HepG2 (cell line): ENCODE measurements at regions not wholly inside any gene's neighbourhood (a gene's known extent, or its start where the extent isn't known, plus 50 kb on each side); places are given as distances from the start of the nearest gene placed in this dataset.

ENCODE experiments used
- ATAC-seq: fragments of 200-7000 bp; cut with Tn5 transposase; 3 replicates; pipeline ENCODE4 v1.9.1; 2020; ENCODE audit warnings: mild to moderate bottlenecking, moderate library complexity
- BruUV-seq: library from RNA; stranded (reverse); fragments of 400-500 nt; replicated peaks from 2 replicates; lab custom pipeline; 2021; lab: Mats Ljungman, UMichigan
- CTCF ChIA-PET: fragments of 300-600 bp; formaldehyde crosslinking; extraction: SDS; loops from one replicate; lab custom pipeline; 2021; ENCODE audit warnings: low total read pairs, inconsistent platforms, low intra/inter-chr PET ratio; lab: Yijun Ruan, JAX
- POLR2A ChIA-PET: fragments of 350-600 bp; sonication (Branson Sonifier 250); formaldehyde crosslinking; loops from one replicate; lab custom pipeline; 2020; ENCODE audit warnings: antibody characterized with exemption, inconsistent platforms; lab: Yijun Ruan, JAX
- DNase-seq: peaks from one replicate; pipeline ENCODE4 v3.0.0-alpha.2; 2015; ENCODE audit warnings: low spot score
- FAIRE-seq: peaks from 3 replicates; lab custom pipeline; 2011; peaks lifted over from hg19 to GRCh38; lab: Jason Lieb, UNC
- H2AFZ ChIP-seq: one replicate; pipeline ENCODE4 v1.6.1; 2011; ENCODE audit warnings: low read length, inconsistent platforms
- H3K27ac ChIP-seq: fragments of 300-600 bp; 3 replicates; pipeline ENCODE4 v1.8.0; 2011; ENCODE audit warnings: mixed run types, mild to moderate bottlenecking, mixed read lengths, low read length, inconsistent platforms; ENCODE audit not compliant: insufficient read depth; ENCODE audit errors: extremely low read length
- H3K27me3 ChIP-seq, 2 experiments: fragments of 200-600 bp in 1 of 2; 2 replicates in 1 of 2; 3 replicates in 1 of 2; pipeline versions ENCODE4 v1.6.0 to v1.8.0; 2011; ENCODE audit warnings: low read length in 2 of 2, mild to moderate bottlenecking in 2 of 2, moderate library complexity in 2 of 2, inconsistent platforms in 1 of 2; ENCODE audit not compliant: insufficient read depth in 2 of 2, control insufficient read depth in 1 of 2
- H3K36me3 ChIP-seq, 2 experiments: fragments of 200-600 bp in 1 of 2; replicated peaks in 1 of 2; 2 replicates in 1 of 2; 3 replicates in 1 of 2; pipeline versions ENCODE4 v1.5.1 to v1.8.0; 2011; ENCODE audit warnings: low read length in 2 of 2, inconsistent platforms in 1 of 2; ENCODE audit not compliant: insufficient read depth in 2 of 2, control insufficient read depth in 1 of 2
- H3K4me1 ChIP-seq: 2 replicates; pipeline ENCODE4 v1.5.1; 2012; ENCODE audit warnings: low read length, inconsistent platforms; ENCODE audit not compliant: insufficient read depth
- H3K4me2 ChIP-seq: 2 replicates; pipeline ENCODE4 v1.6.0; 2011; ENCODE audit warnings: low read depth, low read length, inconsistent platforms
- H3K4me3 ChIP-seq, 3 experiments: fragments of 200-600 bp in 1 of 3; sonication (generic), shearing (Covaris generic) in 1 of 3; replicated peaks in 1 of 3; 2 replicates each; pipeline ENCODE4 v1.5.1; 2011 to 2016; ENCODE audit warnings: low read length in 3 of 3, inconsistent platforms in 2 of 3, low read depth in 2 of 3, mild to moderate bottlenecking in 2 of 3, control low read depth in 1 of 3, mixed read lengths in 1 of 3; ENCODE audit not compliant: insufficient read depth in 1 of 3
- H3K79me2 ChIP-seq: one replicate; pipeline ENCODE4 v1.6.1; 2011; ENCODE audit warnings: low read length, inconsistent platforms; ENCODE audit not compliant: insufficient read depth
- H3K9ac ChIP-seq: 2 replicates; pipeline ENCODE4 v1.6.0; 2011; ENCODE audit warnings: mild to moderate bottlenecking, low read depth, low read length, inconsistent platforms; ENCODE audit not compliant: insufficient read depth
- H3K9me3 ChIP-seq: 2 replicates; pipeline ENCODE4 v1.5.1; 2012; ENCODE audit warnings: mild to moderate bottlenecking, low read length
- H4K20me1 ChIP-seq: 2 replicates; pipeline ENCODE4 v1.6.0; 2011; ENCODE audit warnings: inconsistent platforms, mild to moderate bottlenecking, low read length, moderate library complexity; ENCODE audit not compliant: insufficient read depth
- BCLAF1 ChIP-seq: fragments of 450-650 bp; IDR thresholded peaks from 2 replicates; pipeline ENCODE4 v1.6.1; 2017; ENCODE audit warnings: mild to moderate bottlenecking
- MEF2D ChIP-seq: sonication (generic); formaldehyde crosslinking; IDR thresholded peaks from 2 replicates; pipeline ENCODE4 v1.5.1; 2020; ENCODE audit warnings: mild to moderate bottlenecking, missing genetic modification reagents
- PRDM15 ChIP-seq: sonication (generic); formaldehyde crosslinking; IDR thresholded peaks from 2 replicates; pipeline ENCODE4 v1.4.0; 2020; ENCODE audit warnings: missing genetic modification reagents
- ZNF17 ChIP-seq: sonication (generic); formaldehyde crosslinking; IDR thresholded peaks from 2 replicates; pipeline ENCODE4 v1.5.0; 2020; ENCODE audit warnings: mild to moderate bottlenecking, missing genetic modification reagents
- ZNF333 ChIP-seq: sonication (generic); formaldehyde crosslinking; IDR thresholded peaks from 2 replicates; pipeline ENCODE4 v1.4.0; 2020; ENCODE audit warnings: mild to moderate bottlenecking, missing genetic modification reagents, borderline replicate concordance
- ZNF660 ChIP-seq: sonication (generic); formaldehyde crosslinking; IDR thresholded peaks from 2 replicates; pipeline ENCODE4 v1.5.1; 2020; ENCODE audit warnings: mild to moderate bottlenecking, low read depth, missing genetic modification reagents, borderline replicate concordance
- WGBS: methylation state at CpG from one replicate; pipeline ENCODE4 v1.1.6; 2017; ENCODE audit warnings: low lambda C conversion rate; 5-methylcytosine and 5-hydroxymethylcytosine counted together
- in situ Hi-C: cut with HindIII; loops from 2 replicates; pipeline ENCODE4 v1.10.0; 2017; ENCODE audit warnings: low pct_unique_long_range_greater_than_20kb; ENCODE audit not compliant: extremely low pct_ligation_motif_present
- intact Hi-C: fragments of 100-400 bp; cut with micrococcal nuclease; formaldehyde crosslinking; loops from one replicate; pipeline ENCODE4 v1.10.0; 2022; ENCODE audit not compliant: unreplicated experiment
- TF ChIP-seq, protein P1 (sequence below): sonication (generic); formaldehyde crosslinking; IDR thresholded peaks from 2 replicates; pipeline ENCODE4 v1.4.0; 2020; ENCODE audit warnings: missing genetic modification reagents

GRCh38 chr5:106171132-106171531 is 1499.6 kb downstream of the EFNA5 start (continued):
- TF ChIP-seq PRDM15 (CRISPR knock-in tag) (no peak), MEF2D (CRISPR knock-in tag) (no peak)

GRCh38 chr5:106167766-106168165 is 1503.0 kb downstream of the EFNA5 start:
- no peaks in the 10 kb centered on the region for H4K20me1 ChIP-seq
- ChIA-PET CTCF (no interaction called here), POLR2A (no interaction called here)
- no peak overlapping the region for H3K27ac ChIP-seq
- no peaks in the 10 kb centered on the region for H3K36me3 ChIP-seq
- no peak overlapping the region for H3K4me2 ChIP-seq
- intact Hi-C loops (no loop called here), in situ Hi-C loops (no loop called here)
- no peak overlapping the region for H3K4me3 ChIP-seq
- no TSS peak for BruUV-seq
- no peak for FAIRE-seq
- no peak for ATAC-seq
- no peaks in the 10 kb centered on the region for H3K27me3 ChIP-seq
- H3K9me3 ChIP-seq = 0 out of 2 replicates have a peak, but pooled peaks cover under 1% of the 10 kb centered on the region
- no peak overlapping the region for H2AFZ ChIP-seq
- H3K79me2 ChIP-seq = no peaks in the 10 kb centered on the region
- H3K4me1 ChIP-seq = no peaks in the 10 kb centered on the region
- TF ChIP-seq, protein P1, sequence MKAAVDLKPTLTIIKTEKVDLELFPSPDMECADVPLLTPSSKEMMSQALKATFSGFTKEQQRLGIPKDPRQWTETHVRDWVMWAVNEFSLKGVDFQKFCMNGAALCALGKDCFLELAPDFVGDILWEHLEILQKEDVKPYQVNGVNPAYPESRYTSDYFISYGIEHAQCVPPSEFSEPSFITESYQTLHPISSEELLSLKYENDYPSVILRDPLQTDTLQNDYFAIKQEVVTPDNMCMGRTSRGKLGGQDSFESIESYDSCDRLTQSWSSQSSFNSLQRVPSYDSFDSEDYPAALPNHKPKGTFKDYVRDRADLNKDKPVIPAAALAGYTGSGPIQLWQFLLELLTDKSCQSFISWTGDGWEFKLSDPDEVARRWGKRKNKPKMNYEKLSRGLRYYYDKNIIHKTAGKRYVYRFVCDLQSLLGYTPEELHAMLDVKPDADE (CRISPR knock-in tag) = no peak
- TF ChIP-seq ZNF660 (CRISPR knock-in tag) = no peak
- TF ChIP-seq ZNF333 (CRISPR knock-in tag) = no peak
- TF ChIP-seq BCLAF1 = no peak
- no peak for TF ChIP-seq ZNF17 (CRISPR knock-in tag)
- WGBS = 2% methylated on average over 1 of the region's 1 CpG
- no peak for DNase-seq
- H3K9ac ChIP-seq = no peak overlapping the region
